HG03378 (cell line): ENCODE measurements at regions not wholly inside any gene's neighbourhood (a gene's known extent, or its start where the extent isn't known, plus 50 kb on each side); places are given as distances from the start of the nearest gene placed in this dataset.
"Not testable (repeated sequence)": the region's sequence is repeated elsewhere in the genome, so short reads cannot be mapped to it uniquely, and the experiment has no call there.

ENCODE experiments used
- ATAC-seq: cut with Tn5 transposase; IDR thresholded peaks from one replicate; pipeline ENCODE4 v1.9.1; 2021; ENCODE audit warnings: mild to moderate bottlenecking, moderate library complexity; ENCODE audit not compliant: unreplicated experiment

DNA sequence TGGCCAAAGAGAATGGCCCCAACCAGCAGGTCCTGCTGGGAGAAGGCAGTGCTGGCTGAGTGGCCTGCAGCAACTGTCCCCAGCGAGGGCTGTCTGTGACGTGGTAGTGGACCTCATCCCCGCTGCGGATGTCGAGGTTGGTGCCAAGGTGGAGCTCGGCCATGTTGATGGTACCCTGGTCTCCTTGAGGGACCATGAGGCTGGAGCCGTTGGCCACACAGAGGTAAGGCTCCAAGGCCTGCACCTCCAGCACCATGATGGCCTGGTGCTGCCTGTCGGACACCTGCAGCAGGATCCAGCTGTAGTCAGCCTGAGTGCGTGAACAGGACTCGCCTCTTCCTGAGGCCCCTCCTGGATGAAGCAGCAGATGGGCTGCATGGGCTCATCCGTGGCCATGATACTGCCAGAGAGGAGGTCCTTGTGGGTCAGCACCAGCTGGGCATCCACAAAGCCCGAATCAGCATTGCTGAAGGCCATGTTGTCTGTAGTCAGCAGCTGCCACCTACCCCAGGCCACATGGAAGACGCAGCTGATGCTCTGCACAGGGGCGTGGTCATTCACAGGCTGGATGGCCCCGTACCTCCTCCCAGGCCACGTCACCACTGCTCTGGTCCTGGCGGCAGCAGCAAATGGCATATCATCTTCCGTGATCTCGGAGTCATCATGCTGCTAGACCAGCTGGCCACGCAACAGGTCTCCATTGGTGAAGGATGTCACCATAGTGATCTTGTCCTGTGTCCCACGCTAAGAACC lies 167.5 kb downstream of the GOLGA6L4 start:
- ATAC-seq: no peak

DNA sequence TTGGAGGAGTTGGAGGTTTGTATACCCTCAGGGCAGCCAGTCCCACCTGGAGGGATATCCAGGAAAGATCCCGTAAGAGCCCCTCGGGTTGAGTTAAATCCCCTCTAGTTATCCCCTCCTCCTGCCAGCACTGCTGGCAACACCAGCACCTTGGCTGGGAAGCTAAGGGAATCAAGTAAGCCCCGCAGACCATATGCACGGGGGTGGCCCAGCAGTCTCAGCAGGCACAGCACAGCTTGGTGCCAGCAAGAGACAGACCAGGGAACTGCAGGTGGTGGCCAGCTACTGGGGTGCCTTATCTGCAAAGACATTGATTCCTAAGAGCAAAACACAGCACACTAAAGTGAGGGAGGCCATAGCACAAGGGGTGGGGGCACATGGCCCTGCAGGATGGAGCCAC lies 173.8 kb downstream of the GOLGA6L4 start:
- ATAC-seq: not testable (repeated sequence)

- not testable (repeated sequence) for ATAC-seq
These were observed 179.2 kb upstream of the ZSCAN2 start for GRCh38 chr15:84421513-84422181.

- ATAC-seq: not testable (repeated sequence)
These were observed 175.5 kb upstream of the ZSCAN2 start for GRCh38 chr15:84425327-84425726.

- not testable (repeated sequence) for ATAC-seq
These were observed 127.4 kb upstream of the ZSCAN2 start for GRCh38 chr15:84473305-84473877.

DNA sequence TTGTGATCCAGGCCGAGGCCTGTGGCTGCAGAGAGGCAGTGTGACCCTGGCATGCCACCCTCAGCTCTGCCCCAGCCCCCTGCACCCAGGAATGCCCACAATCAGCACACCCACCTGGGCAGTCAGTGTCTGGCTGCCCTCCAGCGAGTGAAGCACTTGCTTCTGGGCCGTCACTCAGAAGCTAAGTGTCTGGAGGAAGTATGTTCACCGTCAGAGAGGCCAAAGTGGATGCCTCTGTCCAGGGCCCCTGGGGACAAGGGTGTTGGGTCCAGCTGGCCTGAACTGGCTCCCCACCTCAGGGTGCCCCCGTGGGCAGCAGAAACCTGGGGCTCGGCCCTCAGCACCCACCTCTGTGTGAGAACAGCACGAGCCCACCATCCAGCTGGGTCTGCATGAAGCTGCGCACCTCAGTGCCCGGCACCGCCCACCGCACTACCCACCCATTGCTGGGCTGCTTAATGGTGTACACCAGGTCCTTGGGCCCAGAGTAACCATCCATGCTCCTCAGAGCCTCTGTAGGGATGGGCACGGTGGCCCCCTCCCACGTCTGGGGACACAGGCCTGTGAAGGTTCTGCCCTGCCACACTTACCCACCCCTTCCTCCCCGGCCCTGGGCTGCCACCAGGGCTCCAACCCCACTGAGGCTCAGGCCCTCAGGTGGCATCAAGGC lies 124.3 kb upstream of the ZSCAN2 start:
- ATAC-seq: not testable (repeated sequence)

DNA sequence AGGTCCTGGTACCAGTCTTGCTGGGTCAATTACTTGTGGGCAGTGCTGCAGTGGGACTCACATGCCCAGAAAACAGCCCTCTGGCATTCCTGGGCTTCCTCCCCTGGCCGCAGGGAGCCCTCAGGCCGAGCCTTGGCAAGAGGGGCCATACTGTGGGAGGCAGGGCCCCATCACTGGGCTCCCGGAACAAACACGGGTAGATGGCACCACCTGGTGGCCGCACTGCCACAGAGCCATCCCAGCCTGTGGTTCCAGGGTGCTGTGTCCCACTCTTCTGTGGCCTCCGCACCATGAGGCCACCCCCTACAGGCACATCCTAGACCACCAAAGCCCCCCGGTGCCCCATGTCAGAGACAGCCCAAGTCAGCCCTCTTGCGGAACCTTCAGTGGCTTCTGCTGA lies 123.3 kb upstream of the ZSCAN2 start:
- ATAC-seq: peak; percentile 68

DNA sequence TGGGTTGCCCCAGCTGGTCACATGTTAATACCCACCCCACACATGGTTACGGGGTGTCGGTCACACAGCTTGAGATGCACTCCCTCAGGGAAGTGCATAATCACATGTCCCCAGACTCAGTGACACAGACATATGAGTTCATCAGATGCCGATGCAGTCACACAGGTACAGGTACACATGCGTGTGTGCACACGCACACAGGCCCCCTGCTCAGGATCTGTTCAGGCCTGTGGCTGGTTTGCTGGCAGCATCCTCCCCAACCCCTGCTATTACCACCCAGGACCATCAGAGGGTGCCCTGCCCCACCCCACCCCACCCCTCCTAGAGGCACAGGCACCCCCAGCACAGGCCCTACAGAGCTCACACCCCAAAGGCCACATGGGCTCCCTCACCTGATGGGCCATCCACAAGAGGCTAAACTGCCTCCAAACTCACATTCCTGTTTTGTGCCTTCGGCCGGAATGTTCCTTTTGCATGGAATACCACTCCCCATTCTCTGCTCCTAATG lies 120.6 kb upstream of the ZSCAN2 start:
- ATAC-seq: not testable (repeated sequence)

DNA sequence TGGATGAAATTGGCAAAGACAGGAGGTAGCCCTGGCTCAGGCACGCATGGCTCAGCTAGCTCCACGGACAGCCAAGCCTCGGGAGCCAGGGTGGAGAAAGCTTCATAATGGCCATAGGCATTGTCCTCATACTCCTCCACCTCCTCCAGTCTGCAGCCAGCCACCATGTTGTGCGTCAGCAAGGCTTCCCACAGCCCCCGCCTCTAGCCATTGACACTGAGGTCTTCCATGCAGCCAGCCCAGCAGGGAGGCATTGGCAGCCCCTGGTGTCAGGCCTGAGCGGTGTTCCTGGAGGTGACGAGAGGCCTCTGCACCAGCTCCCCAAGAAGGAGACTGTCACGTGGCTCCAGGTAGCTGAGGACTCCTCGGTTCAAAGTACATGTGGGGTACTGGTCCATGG lies 117.0 kb upstream of the ZSCAN2 start:
- ATAC-seq: not testable (repeated sequence)

DNA sequence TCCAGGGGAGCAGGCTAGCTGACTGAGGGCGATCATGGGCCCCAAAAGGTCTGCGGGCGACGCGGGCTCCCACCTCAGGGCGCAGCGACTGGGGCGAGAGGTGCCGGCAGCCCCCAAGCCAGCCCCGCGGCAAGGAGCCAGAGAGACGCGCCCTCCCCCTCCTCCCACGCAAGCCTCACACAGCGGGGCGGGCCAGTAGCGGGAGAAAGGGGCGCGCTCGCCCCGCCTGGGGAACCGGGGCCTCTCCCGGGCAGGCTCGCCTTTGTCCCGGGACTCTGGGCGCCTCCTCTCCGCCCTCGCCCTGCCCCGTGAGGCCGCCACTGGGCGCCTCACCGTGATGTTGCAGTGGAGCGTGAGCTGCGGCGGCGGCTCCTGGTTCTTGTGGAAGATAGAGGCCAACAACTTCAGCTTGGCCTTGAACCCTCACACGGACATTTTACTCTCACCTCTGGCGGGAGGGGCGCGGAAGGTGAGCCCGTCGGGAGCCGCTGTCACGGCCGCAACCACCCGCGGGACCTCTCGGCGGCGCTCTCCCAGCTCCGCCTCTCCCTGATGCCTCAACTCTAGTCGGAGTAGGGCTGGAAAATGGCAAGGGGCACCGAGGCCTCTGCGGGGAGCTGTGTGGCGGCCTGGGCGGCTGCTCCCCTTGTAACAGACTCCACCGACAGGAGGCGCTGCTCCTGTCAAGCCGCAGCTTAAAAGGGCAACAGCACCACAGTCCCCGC lies 100.5 kb upstream of the ZSCAN2 start:
- not testable (repeated sequence) for ATAC-seq

GRCh38 chr15:84503101-84503500 lies 97.7 kb upstream of the ZSCAN2 start:
- ATAC-seq: not testable (repeated sequence)

DNA sequence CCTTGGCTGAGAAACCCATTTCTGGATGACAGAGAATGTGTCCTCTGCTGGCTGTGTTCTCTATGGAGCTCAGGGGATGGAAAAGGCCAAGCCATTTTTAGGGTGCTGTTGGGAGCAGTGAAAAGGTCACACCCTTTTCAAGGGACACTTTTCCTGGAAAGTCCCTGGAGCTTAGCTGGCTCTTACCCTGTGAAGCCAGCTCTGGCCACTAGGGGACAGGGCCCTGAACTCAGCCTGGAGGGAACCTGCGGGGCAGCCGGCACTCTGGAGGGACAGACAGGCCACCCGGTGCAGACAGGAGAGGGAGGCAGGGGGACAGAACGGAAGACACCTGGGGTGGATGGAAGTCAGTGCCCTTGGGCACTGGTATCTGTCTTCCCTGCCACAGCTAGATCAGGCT lies 95.3 kb upstream of the ZSCAN2 start:
- not testable (repeated sequence) for ATAC-seq

DNA sequence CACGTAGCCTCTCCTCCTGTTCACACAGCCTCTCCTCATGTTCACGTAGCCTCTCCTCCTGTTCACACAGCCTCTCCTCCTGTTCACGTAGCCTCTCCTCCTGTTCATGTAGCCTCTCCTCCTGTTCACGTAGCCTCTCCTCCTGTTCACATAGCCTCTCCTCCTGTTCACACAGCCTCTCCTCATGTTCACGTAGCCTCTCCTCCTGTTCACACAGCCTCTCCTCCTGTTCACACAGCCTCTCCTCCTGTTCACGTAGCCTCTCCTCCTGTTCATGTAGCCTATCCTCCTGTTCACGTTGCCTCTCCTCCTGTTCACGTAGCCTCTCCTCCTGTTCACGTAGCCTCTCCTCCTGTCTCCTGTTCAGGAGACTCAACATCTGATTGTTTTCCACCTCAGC lies 88.5 kb upstream of the ZSCAN2 start:
- not testable (repeated sequence) for ATAC-seq

GRCh38 chr15:84516773-84517172 lies 84.0 kb upstream of the ZSCAN2 start:
- ATAC-seq: not testable (repeated sequence)

- not testable (repeated sequence) for ATAC-seq
These were observed 75.1 kb upstream of the ZSCAN2 start for GRCh38 chr15:84525491-84526344.

GRCh38 chr15:84530751-84531150 lies 70.1 kb upstream of the ZSCAN2 start:
- ATAC-seq: not testable (repeated sequence)

DNA sequence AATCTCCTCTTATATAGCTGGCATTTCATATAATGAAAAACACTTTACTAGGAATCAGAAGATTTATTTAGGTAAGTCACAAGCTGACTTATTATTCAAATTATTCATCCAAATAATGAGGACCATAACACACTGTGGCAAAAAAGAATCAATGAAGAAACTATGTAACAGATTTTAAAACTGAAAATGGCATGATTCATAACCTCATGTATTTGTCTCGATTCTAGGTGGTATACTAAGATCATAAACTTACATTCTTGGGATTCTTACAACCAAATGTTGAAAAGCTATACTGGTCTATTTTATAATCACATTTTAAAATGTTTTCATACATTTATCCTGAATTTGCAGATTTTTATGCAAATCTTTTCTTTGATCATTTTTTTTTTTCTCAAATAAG lies 69.6 kb upstream of the ZSCAN2 start:
- not testable (repeated sequence) for ATAC-seq

GRCh38 chr15:84531709-84532367 lies 69.0 kb upstream of the ZSCAN2 start:
- not testable (repeated sequence) for ATAC-seq

DNA sequence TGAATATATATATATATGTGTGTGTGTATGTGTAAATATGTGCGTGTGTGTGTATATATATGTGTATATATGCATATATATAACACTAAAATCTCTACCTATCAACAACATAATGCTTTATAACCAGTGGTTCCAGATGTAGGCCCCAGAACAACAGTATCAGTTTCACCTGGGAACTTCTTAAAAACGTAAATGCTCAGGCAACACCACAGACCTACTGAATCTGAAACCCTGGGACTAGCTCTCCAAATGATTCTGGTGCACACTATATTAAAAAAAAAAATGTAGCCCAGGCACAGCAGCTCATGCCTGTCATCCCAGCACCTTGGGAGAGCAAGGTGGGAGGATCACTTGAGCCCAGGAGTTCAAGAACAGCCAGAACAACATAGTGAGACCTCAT lies 67.1 kb upstream of the ZSCAN2 start:
- ATAC-seq: not testable (repeated sequence)
